GM12892 (cell line): ENCODE measurements at regions not wholly inside any gene's neighbourhood (a gene's known extent, or its start where the extent isn't known, plus 50 kb on each side); places are given as distances from the start of the nearest gene placed in this dataset.

Experiments used
- POLR2A ChIP-seq: IDR thresholded peaks from 2 replicates; pipeline ENCODE4 v1.6.1; 2011; ENCODE audit warnings: low read depth, low read length, control low read depth
- POLR2AphosphoS5 ChIP-seq: IDR thresholded peaks from 2 replicates; pipeline ENCODE4 v1.6.1; 2011; ENCODE audit warnings: low read depth, low read length, control low read depth
- TAF1 ChIP-seq: IDR thresholded peaks from 2 replicates; pipeline ENCODE4 v1.6.1; 2011; ENCODE audit warnings: low read depth, mild to moderate bottlenecking, control low read depth, low read length, borderline replicate concordance

- TF ChIP-seq POLR2A (no peak), POLR2AphosphoS5 (no peak), TAF1 (no peak)
These were observed 69.9 kb downstream of the CHRNA1 start for GRCh38 chr2:174694196-174694878.
